ENCODE measurements at regions not wholly inside any gene's neighbourhood (a gene's known extent, or its start where the extent isn't known, plus 50 kb on each side); places are given as distances from the start of the nearest gene placed in this dataset.

DNA sequence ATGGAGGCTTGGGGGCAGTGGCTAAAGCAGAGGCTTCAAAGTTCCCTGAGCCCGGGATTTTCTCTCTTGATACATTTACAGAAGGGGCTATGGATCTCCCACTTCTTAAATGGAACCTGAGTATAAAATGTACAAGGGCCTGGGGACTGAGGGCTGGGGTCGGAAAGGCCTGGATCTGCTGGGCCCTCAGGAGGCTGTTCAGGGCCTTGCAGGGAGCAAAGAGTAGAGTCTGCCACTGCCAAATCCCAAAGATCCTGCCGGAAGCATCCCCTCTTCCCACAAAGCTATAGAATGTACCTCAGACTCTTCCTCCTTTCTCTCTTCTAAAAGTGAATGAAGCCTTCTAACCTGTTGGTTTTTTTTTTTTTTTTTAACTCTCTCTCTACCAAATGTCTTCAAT lies 59.8 kb upstream of the ARHGEF3 start:
- no peak for DNase-seq

DNA sequence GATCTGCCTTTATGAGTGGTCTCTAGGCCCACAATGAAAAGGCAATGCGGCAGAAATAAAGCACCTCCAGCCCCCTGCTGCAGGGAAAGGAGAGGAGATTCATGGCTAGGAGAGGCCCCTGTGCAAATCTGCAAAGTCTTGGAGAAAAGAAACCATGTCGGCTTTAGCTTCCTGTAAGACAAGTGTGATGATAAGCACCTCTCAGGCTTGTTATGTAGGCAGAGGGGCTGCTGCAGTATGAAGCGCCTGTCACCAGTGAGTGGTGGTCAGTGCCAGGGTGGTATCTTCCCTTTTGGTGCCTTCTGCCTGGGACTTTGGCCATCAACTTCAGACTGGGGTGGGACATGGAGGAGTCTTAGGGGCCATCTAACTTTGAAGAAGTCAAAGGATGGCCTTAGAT lies 59.2 kb upstream of the ARHGEF3 start:
- no peak for DNase-seq

GRCh38 chr3:56860351-56860750 lies 58.6 kb upstream of the ARHGEF3 start:
- no peak for DNase-seq

DNA sequence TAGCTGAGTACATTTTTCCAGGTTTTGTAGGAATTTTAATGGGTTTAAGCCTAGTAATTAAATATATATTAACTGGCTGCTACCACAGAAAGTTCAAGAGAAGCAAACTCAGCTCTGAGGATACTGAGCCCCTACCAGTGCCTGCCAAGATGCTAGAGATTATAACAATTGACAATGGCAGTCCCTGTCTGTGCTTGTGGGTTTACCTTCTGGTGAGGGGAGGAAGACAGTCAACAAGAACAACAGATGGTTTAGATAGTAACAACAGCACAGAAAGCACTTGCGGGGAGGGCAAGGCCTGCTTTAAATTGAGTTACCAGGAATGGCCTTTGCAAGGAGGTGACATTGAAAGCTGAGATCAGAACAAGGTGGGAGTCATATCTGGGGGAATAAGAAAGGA lies 56.6 kb upstream of the ARHGEF3 start:
- DNase-seq = no peak

DNA sequence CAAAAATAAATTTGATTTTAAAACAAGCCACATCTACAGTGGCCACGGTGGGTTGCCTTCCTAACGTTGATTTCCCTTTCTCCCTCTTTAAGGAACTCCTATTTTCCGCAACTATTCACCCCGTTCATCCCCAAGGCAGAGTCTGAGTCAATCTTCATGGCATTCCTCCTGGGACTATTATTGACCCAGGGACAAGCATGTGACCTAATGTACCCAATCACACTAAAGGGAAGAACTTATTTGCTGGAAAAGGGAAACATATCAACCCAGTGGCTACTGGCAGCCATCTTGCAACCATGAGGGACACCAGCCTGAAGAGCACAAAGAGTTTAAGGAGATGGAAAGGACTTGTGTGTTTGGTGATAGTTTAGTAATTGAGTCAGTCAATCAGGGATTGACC lies 55.4 kb upstream of the ARHGEF3 start:
- no peak for DNase-seq

DNA sequence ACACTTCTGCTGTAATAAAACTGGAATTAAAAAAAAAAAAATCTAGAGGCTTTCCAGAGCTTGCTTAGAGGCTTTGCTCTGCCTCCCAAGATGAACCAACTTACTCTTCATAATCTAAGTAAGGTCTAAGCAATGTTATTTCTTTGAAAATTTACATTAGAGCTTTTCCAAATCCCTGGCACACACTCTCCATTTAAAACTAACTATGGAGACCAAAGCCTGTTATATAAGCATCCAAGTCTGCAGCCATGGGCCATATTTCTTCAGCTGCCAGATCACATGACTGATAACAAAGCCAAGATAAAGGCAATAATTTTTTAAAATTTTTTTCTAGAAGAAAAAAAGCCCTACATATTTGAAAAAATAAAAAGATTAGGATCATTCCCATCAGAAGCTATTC lies 55.0 kb upstream of the ARHGEF3 start:
- no peak for DNase-seq

- no peak for DNase-seq
Measured at GRCh38 chr3:56855856-56856512, 54.2 kb upstream of the ARHGEF3 start.

- no peak for DNase-seq
Measured at GRCh38 chr3:56854856-56855611, 53.3 kb upstream of the ARHGEF3 start.

- no peak for DNase-seq
Measured at GRCh38 chr3:56851966-56852884, 50.5 kb upstream of the ARHGEF3 start.

All from right forelimb (tissue), 1 donor.